ENCODE measurements at regions not wholly inside any gene's neighbourhood (a gene's known extent, or its start where the extent isn't known, plus 50 kb on each side); places are given as distances from the start of the nearest gene placed in this dataset.

GRCh38 chr1:244224487-244225430 is 173.7 kb downstream of the ZBTB18 start:
- FAIRE-seq, result no peak

GRCh38 chr1:244226435-244226834 is 175.4 kb downstream of the ZBTB18 start:
- FAIRE-seq, result no peak

- no peak for FAIRE-seq
Observed at GRCh38 chr1:244230470-244230869, 179.4 kb downstream of the ZBTB18 start.

DNA sequence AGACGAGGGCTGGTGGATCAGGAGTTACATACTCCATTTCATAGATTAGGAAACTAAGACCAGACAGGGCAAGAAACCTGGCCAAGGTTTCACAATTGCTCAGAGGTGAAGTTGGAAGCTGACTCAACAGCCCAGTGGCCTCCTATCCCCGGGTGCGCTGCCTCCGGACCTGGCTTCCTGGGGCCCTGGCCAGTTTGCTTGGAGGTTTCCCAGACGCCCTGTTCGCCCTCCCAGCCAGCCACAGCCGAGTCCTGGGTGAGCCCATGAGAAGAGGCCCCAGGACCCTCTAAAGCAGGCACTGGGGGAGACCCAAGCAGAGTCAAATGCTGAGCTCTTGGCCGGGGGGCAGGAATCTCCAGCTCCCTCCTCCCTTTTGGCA is 180.1 kb downstream of the ZBTB18 start:
- no peak for FAIRE-seq

GRCh38 chr1:244231572-244232315 is 180.7 kb downstream of the ZBTB18 start:
- no peak for FAIRE-seq

DNA sequence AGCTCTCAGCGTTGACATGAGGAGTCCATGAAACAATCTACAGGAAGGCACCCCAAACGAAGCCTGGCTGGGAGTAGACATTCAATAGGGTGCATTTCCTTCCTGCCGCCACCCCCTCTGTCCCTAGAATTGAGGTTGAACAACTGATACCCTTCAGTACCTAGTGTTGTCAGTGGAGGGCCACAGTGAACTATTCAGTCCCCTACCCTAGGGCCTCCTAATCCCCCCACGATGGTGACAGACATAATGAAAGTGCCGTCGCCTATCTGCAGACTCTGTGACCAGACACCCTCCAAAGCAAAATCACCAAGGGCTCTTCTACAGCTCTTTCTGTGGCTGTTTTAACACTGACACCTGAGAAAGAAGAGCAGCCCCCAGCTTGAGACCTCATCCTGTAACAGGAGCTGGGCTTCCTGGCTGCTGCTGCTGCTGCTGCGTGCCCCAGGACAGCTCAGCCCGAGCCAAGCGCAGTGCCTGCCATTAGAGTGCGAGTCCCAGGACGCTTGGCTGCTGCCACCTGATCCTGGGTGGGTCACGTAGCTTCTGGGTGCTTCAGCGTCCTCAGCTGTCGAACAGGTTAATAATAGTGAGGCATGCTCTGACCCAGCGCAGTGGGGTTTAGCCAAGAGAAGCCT is 183.0 kb downstream of the ZBTB18 start:
- FAIRE-seq, result no peak

GRCh38 chr1:244235157-244235556 is 184.1 kb downstream of the ZBTB18 start:
- FAIRE-seq, result no peak

- FAIRE-seq, result no peak
Observed at GRCh38 chr1:244236101-244236500, 185.0 kb downstream of the ZBTB18 start.

DNA sequence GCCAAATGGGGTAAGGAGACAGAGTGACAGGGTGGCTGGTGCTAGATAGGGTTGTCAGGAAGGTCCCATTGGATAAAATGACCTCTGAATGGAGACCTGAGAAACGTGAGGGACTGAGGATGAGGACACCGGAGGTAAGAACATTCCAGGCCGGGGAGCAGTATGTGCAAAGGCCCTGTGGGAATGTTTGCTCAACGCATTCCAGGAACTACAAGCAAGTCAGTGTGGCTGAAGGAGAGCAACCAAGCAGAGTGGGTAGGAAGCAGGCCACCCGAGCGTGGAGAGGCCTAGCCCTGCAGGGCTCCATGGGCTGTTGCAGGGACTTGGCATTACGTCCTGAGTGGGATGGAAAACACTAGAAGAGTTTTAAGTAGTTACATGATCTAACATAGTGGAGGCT is 185.6 kb downstream of the ZBTB18 start:
- no peak for FAIRE-seq

GRCh38 chr1:244237445-244237844 is 186.4 kb downstream of the ZBTB18 start:
- FAIRE-seq, result no peak

GRCh38 chr1:244239261-244239770 is 188.2 kb downstream of the ZBTB18 start:
- FAIRE-seq, result no peak

GRCh38 chr1:244241438-244241837 is 190.4 kb downstream of the ZBTB18 start:
- FAIRE-seq, result no peak

DNA sequence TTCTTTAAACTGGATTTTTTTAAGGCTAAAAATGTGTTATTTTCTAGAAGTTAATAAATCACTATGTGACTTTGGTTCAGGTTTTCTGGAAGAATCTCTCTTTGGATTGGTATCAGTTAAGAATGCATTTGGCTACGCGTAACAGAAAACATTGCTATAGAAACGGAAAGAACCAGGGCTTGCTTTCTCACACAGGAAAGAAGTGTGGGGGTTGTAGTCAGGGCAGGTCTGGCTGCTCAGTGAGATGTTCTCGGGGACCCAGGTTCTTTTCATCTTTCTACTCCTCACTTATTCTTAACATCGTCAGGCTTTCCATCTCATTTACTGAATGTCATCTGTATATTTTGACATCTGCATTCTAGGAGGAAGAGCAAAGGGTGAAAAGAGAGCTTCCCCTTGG is 191.4 kb downstream of the ZBTB18 start:
- FAIRE-seq, result no peak

GRCh38 chr1:244246334-244246733 is 195.3 kb downstream of the ZBTB18 start:
- FAIRE-seq, result no peak

DNA sequence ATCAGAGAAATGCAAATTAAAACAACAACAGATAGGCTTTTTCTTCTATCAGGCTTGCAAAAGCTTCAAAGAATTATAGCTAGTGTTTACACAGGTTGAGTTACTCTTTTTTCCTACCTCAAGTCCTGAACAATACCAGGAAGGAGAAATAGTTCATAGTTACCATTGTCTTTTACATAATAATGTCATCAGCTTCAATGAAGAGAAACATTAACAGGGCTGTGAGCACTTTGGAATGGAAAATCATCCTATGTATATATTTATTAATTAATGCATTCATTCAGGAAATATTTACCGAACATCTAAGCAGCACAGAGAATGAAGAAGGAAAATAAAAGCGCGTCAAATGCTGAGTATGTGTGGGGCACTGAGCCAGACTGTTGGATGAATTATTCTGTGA is 197.3 kb downstream of the ZBTB18 start:
- no peak for FAIRE-seq

DNA sequence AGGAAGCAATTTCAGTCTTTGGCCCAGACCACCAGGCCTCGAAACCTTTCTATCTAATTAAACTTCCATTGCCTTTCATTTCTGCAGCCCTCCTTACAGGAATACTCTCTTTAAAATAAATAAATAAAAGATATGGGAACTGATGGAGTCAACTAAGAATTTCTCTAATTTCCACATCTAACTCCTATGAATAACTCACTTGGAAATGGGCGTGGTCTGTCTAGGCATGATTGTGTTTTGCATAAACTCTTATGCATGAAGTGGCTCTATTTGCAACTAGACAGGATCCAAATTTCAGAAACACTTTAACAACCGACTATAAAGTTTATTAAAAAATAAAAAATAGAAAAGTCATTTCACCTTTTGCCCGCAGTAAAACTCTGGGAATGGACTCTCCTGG is 199.5 kb downstream of the ADSS2 start:
- FAIRE-seq, result no peak

GRCh38 chr1:244254467-244254866 is 197.2 kb downstream of the ADSS2 start:
- FAIRE-seq, result no peak

- FAIRE-seq, result no peak
Observed at GRCh38 chr1:244255426-244255965, 196.2 kb downstream of the ADSS2 start.

- FAIRE-seq, result no peak
Observed at GRCh38 chr1:244256086-244256676, 195.5 kb downstream of the ADSS2 start.

DNA sequence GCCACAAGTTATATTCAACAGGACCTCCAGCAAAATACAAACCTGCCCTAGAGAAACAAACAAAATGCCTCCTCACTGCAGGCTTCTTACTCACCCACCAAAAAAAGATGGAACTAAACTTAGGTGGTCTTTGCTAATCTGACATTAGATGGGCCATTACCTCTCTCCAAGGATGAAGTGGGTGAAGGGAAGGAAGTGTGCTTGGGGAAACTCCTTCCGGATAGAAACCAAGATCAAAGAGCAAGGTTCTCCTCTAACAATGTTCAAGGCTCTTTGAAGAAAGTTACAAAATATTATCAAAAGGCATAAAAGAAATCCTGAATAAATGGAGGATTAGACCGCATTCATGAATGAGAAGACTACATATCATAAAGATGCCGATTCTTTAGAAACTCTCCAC is 187.5 kb downstream of the ADSS2 start:
- FAIRE-seq, result no peak

DNA sequence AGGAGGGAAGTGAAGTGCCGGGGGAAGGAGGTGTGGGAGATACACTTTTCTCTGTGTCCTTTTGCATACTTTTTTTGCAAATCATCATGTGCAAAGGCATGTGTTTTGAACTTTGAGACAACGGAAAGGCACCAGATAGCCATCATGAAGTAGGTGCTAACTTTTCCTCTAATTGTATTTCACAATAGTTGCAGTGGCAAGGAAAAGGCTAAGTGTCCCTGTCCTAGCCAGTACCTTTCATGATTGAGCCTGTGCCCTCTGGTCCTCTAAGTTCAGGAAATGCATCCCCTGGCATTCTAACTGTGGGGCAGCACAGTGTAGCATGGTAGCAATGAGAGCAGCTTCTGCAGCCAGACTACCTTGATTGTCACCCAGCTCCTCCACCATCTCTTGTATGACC is 186.2 kb downstream of the ADSS2 start:
- no peak for FAIRE-seq

GRCh38 chr1:244269169-244269568 is 182.5 kb downstream of the ADSS2 start:
- FAIRE-seq, result no peak

DNA sequence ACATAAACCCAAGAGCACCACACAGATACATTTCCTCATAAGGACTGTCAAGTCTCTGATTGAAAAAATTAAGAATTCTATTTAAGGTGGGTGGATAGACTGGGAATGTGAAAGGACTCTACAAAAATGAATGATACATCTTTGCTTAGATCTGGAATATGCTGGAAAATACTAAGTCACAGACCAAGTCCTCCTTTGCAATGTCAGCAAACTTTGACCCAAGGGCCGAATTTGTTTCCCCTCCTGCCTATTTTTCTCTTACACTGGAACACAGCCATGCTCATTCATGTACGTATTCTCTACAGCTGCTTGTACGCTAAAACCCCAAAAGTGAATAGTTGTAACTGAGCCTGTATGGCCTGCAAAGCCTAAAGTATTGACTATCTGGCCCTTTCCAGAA is 180.7 kb downstream of the ADSS2 start:
- FAIRE-seq, result no peak
